Neural cell (in vitro differentiated cells): ENCODE measurements at regions not wholly inside any gene's neighbourhood (a gene's known extent, or its start where the extent isn't known, plus 50 kb on each side); places are given as distances from the start of the nearest gene placed in this dataset.

ENCODE experiments used
- EP300 ChIP-seq: fragments of 450-650 bp; conservative IDR thresholded peaks from 2 replicates; pipeline ENCODE4 v1.6.1; 2014; ENCODE audit warnings: antibody characterized with exemption, mild to moderate bottlenecking, moderate library complexity; ENCODE audit not compliant: poor library complexity, severe bottlenecking
- MXI1 ChIP-seq: fragments of 450-650 bp; conservative IDR thresholded peaks from 2 replicates; pipeline ENCODE4 v1.6.1; 2014; ENCODE audit warnings: antibody characterized with exemption, mild to moderate bottlenecking; ENCODE audit not compliant: poor library complexity, severe bottlenecking
- SMC3 ChIP-seq: fragments of 450-650 bp; conservative IDR thresholded peaks from 2 replicates; pipeline ENCODE4 v1.6.1; 2014; ENCODE audit warnings: antibody characterized with exemption, mild to moderate bottlenecking, moderate library complexity; ENCODE audit not compliant: poor library complexity
- TAF1 ChIP-seq: IDR thresholded peaks from 2 replicates; pipeline ENCODE4 v1.6.1; 2012; ENCODE audit warnings: low read depth
- TF ChIP-seq, protein P1 (sequence below): fragments of 450-650 bp; IDR thresholded peaks from 2 replicates; pipeline ENCODE4 v1.5.1; 2014; ENCODE audit warnings: antibody characterized with exemption, mild to moderate bottlenecking, moderate library complexity; ENCODE audit not compliant: poor library complexity, severe bottlenecking
- TF ChIP-seq, protein P2 (sequence below): IDR thresholded peaks from 2 replicates; pipeline ENCODE4 v1.6.1; 2012; ENCODE audit warnings: borderline replicate concordance

DNA sequence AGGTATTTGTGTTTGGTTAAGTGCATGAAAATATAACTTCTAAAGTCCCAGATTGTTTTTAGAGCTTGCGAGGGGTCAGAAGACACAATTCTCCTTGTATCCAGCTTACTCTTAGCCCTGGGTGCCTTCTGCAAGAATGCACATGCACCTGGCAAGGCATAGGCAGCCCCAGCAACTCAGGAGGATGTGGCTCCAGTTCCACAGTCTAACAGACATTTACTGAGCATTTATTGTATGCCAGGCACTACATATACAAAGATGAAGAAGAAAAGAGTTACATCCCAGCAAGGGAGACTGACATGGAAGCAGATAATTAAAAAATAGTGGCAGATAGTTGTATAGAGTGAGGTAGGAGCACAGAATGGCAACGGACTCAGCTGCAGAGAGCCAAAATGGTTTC, 101.1 kb upstream of the FRY start:
- TF ChIP-seq EP300 = no peak
- TF ChIP-seq, protein P1, sequence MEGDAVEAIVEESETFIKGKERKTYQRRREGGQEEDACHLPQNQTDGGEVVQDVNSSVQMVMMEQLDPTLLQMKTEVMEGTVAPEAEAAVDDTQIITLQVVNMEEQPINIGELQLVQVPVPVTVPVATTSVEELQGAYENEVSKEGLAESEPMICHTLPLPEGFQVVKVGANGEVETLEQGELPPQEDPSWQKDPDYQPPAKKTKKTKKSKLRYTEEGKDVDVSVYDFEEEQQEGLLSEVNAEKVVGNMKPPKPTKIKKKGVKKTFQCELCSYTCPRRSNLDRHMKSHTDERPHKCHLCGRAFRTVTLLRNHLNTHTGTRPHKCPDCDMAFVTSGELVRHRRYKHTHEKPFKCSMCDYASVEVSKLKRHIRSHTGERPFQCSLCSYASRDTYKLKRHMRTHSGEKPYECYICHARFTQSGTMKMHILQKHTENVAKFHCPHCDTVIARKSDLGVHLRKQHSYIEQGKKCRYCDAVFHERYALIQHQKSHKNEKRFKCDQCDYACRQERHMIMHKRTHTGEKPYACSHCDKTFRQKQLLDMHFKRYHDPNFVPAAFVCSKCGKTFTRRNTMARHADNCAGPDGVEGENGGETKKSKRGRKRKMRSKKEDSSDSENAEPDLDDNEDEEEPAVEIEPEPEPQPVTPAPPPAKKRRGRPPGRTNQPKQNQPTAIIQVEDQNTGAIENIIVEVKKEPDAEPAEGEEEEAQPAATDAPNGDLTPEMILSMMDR = no peak
- TF ChIP-seq MXI1 = no peak
- TF ChIP-seq, protein P2, sequence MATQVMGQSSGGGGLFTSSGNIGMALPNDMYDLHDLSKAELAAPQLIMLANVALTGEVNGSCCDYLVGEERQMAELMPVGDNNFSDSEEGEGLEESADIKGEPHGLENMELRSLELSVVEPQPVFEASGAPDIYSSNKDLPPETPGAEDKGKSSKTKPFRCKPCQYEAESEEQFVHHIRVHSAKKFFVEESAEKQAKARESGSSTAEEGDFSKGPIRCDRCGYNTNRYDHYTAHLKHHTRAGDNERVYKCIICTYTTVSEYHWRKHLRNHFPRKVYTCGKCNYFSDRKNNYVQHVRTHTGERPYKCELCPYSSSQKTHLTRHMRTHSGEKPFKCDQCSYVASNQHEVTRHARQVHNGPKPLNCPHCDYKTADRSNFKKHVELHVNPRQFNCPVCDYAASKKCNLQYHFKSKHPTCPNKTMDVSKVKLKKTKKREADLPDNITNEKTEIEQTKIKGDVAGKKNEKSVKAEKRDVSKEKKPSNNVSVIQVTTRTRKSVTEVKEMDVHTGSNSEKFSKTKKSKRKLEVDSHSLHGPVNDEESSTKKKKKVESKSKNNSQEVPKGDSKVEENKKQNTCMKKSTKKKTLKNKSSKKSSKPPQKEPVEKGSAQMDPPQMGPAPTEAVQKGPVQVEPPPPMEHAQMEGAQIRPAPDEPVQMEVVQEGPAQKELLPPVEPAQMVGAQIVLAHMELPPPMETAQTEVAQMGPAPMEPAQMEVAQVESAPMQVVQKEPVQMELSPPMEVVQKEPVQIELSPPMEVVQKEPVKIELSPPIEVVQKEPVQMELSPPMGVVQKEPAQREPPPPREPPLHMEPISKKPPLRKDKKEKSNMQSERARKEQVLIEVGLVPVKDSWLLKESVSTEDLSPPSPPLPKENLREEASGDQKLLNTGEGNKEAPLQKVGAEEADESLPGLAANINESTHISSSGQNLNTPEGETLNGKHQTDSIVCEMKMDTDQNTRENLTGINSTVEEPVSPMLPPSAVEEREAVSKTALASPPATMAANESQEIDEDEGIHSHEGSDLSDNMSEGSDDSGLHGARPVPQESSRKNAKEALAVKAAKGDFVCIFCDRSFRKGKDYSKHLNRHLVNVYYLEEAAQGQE = no peak
- no peak for TF ChIP-seq TAF1
- no peak for TF ChIP-seq SMC3
